ENCODE measurements at regions not wholly inside any gene's neighbourhood (a gene's known extent, or its start where the extent isn't known, plus 50 kb on each side); places are given as distances from the start of the nearest gene placed in this dataset.
"Not testable (repeated sequence)": the region's sequence is repeated elsewhere in the genome, so short reads cannot be mapped to it uniquely, and the experiment has no call there.

GRCh38 chr11:134955970-134956369 lies 543.9 kb upstream of the B3GAT1 start:
- TF ChIP-seq POLR2A (IDR thresholded peaks at IDR 0.05; ENCODE audit: low read length); GATA1 (IDR thresholded peaks at IDR 0.05; ENCODE audit: low read depth, low read length): not testable (repeated sequence)
